ENCODE measurements at regions not wholly inside any gene's neighbourhood (a gene's known extent, or its start where the extent isn't known, plus 50 kb on each side); places are given as distances from the start of the nearest gene placed in this dataset.

DNA sequence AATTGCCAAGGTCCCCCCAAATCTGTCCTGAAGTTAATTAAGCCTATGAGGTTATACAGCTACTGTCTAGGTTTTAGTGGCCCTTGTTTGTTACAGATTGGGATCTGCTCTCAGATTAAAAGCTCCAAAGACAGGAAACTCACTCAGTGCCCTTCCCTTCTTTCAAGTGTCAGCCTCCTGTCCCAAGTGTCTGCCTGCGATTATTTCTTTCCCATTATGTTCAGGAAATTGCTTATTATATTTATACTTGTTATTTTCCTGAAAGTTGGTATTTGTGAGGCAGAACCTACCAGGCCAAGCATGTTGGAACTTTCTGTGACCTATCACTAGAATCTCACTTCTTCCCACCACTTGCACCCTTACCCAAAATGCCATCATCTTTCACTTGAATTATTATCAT is 173.2 kb downstream of the AREG start:
- DNase-seq = no peak

DNA sequence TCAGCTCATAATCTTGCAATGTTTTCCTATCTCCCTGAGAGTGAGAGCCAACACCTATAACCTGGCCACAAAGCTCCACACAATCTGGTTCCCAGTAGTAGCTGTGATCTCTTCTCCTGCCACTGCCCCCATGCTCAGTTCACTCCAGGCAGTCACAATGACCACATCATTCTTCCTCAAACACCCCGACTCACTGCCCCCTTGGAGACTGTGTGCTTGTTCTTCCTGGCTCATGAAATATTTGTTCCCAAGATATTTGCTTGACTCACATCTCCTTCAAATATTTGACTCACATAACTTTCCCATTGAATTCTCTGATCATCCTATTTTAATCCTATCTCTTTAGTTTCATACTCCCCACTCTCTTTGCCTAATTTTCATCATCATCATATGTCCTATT is 173.7 kb downstream of the AREG start:
- DNase-seq = no peak

DNA sequence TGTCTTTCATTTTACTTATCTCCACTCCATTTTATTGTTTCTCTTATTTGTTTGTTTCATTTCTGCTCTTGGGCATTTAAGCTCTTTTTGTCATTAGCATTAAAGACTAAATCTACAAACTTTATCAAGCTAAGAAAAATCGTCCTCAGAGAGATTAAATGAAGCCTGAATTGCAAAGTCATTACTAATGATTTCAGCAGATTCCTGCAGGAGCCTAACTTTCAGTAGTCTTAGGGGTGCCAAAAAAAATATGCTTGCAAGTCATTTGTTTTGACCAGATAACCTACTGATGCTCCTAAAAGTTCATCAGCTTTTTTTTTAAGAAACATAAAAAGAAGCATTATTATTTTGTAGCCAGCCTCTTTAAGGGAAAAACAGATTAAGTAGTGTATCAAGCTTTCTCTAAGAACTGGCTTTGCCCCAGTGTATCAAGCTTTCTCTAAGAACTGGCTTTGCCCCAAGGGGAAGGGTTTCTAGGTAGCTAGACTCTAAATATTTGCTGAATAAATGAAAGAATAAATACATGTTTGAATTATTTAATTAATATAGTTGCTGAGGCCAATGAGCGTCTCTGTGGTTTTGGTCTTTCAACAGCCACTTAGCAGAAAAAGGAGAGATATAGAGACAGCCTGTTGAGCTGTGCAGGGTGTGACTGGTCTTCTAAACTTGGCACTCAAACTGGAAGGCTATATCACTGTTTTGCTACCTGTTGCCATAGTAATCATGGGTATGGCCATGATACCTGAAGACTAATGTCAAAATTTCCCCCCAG is 174.2 kb downstream of the BTC start:
- no peak for DNase-seq

DNA sequence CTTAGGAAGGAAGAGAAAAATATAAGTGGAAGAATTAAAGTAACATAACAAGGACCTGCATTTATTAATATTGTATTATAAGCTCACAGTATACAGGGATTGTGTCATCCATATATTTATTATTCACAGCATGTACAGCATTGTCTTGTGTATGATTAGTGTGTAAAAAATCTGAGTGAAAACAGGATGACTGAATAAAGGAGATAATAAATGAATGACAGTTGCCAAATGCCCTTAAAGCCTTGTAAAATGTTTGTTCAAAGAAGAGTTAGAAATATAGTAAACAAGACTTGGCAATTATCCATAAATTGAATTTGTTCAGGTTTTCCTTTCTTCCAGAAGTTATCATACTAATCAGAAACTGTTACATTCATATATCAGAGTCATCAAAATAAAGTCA is 172.7 kb downstream of the BTC start:
- DNase-seq = no peak

DNA sequence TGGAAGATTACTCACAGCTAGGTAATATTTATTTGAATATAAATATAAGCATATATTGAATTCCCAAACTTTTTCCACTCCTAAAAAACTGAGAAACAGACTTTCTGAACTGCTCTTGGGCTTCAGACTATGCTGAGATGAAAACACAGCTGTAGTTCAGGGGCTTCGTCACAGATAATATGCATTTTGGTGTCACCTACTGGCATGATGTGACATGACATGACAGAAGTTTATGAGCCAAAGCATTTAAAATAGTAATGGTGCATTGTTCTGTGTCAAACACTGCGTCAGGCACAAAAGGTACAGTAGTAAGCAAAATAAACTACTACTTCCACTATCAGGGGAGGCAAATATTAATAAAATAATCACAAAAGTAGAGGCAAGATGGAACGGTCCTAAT is 171.3 kb downstream of the BTC start:
- no peak for DNase-seq

DNA sequence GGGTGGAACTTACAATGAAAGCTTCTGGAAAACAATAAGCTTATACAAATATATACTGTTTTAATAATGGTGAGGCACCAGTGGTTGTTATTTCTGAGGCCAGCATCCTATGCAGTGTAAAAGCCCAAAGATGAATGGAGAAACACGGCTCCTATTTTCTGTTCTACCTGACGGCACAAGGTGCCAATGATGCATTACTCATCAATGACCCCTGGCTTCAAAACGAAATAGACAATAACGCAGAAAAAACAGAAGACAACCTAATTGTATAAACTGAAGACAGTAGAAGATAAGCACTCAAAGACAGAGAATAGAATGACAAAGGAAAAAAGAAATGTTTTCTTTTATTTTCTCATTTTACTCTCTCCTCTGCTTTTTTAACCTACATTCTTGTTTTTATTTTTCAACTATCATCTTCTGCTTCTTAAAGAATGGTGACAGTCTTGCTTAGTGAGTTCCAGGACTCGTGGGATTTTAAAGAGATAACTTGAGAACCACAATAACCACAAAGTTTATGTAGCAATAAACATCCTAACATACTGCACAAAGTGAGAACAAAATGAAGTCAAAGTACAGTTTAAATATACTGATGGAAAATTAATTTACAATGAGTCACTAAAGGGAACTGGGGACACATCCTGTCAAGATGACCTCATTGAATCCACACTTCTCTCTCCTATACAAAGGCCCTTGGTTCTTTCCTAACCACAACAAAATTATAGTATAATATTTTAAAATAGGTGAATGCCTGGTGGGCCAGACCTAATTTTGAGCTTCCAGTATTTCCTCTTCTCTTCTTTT is 169.8 kb downstream of the BTC start:
- DNase-seq = no peak

DNA sequence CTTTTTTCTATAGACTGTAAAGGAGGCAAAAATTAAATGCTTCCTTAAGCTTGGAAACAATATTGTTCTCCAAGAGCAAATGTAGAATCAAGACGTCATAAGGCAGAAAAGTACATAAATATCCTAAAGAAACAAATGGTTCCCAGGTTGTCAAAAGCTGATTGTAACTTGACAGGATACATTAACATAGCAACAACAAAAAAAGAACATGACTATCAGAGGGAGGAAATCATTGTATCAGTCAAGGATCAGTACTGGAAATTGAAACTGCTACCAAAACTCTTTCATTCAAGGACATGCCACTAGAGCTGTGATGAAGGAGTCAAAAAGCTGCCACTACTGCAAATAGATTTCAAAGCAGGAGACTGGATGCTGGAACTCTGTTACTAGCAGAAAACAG is 168.3 kb downstream of the BTC start:
- DNase-seq = no peak

DNA sequence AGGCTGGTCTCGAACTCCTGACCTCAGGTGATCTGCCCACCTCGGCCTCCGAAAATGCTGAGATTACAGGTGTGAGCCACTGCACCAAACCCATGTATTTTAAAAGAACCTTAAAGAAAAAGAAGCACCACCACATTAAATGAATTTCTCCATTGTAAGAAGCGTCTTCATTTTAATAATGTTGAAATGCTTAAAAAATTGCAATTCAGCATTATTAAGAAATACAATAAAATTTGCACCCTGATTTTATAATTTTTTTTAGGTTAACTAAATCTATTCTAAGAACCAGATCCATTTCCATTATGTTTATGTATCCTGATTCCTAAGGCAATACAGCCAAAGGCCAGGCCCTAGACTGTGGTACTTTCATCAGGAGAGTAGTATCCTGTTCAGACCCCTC is 167.2 kb downstream of the BTC start:
- no peak for DNase-seq

- DNase-seq = no peak
These were observed 166.8 kb downstream of the BTC start for GRCh38 chr4:74627504-74627903.

DNA sequence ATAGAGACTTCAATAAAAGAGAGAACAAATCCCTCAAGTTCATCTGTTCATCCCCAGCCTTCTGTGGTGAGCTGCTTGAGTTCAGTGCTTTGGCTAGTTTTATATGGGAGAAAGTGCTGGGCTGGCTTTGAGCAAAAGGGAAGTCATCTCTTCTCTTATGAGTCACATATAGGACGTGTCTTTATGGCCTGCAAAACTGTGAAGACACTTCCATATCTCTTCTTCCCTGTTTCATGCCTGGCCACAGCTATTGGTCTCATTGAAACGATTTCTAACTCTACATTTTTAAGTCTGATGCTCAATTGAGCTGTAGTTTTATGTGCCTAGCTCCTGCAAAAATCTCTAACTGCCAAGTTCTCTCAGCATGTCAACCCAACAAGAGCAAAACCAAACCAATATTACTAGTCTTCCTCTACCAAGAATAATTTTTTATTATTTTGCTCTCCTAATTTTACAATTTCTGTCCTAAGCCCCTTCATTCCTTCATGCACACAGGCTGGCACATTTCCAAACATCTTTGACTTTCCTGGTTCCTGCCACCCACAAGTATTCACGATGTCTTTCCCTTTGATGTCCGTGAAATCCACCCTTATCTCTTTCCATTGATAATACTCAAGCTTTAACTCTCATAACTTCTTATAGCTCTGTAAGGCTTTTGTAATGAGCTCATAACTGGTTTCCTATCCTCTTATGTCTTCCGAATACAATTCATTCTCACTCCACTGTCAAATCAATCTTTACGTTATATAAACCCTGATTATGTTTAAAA is 165.3 kb downstream of the BTC start:
- no peak for DNase-seq

GRCh38 chr4:74630551-74630950 is 163.8 kb downstream of the BTC start:
- DNase-seq = no peak

- DNase-seq = no peak
These were observed 163.0 kb downstream of the BTC start for GRCh38 chr4:74631338-74631737.

GRCh38 chr4:74631988-74632387 is 162.3 kb downstream of the BTC start:
- DNase-seq = no peak

DNA sequence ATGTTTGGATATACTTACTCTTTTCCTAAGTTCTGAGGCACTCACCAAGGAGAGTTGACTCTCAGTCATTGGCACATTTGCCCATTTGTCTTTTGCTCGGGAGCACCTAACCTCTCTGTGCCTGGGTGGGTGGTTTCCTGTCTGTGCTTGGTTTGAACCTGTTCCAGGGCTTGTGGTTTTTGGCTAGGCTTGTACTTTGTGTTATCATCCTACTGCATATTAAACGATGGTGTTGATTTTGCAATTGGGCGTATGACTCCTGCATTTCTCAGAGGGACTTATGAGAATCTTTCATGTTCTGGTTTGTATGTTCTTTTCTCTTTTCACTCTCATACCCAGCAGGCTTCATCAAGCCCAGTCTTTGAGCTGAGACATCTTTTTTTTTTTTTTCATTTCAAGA is 161.7 kb downstream of the BTC start:
- no peak for DNase-seq

- DNase-seq = no peak
These were observed 159.2 kb downstream of the BTC start for GRCh38 chr4:74635074-74635473.

DNA sequence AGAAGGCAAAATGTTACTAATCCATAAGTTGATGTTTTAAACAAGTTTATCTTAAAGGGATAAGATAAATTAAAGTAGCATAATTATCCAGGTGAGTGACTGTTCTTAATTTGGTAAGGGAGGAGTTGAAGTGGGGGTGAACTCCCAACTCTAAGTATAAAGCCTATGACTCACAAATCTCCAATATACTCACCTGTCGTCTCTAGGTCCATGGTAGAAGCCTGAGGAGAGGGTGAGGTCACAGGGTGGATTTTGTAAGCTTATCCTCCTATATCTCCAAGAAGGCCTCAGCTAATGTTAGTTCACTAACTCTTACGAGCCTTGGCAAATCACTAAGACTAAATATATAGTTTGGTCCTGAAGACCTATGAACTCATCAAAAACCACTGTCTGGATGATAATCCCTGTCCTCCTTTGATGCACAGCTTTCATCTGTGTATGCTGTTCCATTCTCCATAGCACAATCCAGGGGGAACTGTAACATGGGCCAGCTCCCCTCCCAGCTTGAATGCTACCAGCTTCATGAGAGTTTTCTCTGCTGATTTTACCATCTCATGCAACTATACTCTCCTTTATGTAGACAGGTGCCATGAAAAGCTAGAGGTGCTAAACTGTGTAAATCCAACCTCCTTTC is 158.7 kb downstream of the BTC start:
- DNase-seq = no peak

- no peak for DNase-seq
These were observed 156.3 kb downstream of the BTC start for GRCh38 chr4:74638001-74638400.

DNA sequence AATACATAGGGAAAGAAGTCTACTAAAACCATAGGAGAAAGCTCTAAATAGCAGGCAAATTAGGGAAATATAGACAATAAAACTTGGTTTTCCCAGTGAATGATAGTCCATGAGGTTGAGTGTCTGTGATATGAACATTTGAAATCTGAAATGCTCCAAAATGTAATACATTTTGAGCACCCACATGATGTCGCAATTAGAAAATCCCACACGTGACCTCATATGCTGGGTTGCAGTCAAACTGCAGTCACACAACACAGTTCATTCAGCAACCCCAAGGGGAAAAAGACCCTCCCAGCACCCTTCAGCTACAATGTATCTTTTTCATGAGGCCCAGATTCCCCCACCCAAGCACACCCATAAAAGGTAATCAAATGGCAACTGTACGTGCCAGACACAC is 155.6 kb downstream of the BTC start:
- DNase-seq = no peak

GRCh38 chr4:74640111-74640903 is 154.0 kb downstream of the BTC start:
- no peak for DNase-seq

- DNase-seq = no peak
These were observed 152.3 kb downstream of the BTC start for GRCh38 chr4:74642006-74642405.

DNA sequence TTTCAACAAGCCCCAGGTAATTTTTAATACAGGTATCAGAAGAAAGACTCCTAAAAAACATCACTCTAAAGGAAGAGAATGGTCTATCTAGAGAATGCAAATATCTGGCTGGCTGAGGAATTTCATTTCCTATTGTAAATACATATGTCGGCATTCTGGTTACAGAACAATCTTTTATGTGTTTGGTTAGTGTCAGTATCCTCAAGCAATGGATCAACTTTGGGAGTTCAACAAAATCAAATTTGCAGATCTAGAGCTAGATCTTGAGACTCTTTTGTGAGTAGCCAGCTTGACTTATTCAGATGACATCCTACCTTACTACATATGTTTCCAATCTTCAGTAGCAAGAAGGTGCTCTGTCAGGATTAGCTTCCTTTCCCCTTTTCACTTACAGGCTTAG is 145.1 kb downstream of the BTC start:
- no peak for DNase-seq

DNA sequence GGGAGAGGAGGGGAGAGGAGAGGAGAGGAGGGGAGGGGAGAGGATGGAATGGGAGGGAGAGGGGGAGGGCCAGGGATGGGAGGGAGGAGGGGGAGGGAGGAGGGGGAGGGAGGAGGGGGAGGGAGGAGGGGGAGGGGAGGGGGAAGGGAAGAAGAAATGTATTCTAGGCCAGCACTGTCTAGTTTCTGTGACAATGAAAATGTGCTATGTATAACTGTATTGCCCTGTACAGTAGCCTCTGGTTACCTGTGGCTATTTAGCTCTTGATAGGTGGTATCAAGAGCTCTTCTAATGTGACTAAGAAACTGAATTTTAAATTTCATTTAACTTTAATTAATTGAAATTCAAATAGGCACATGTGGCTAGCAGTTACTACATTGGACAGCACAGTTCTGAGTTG is 143.1 kb downstream of the BTC start:
- no peak for DNase-seq
